IPS-NIHi7 (cell line): ENCODE measurements at regions not wholly inside any gene's neighbourhood (a gene's known extent, or its start where the extent isn't known, plus 50 kb on each side); places are given as distances from the start of the nearest gene placed in this dataset.
A peak's percentile ranks its signal among the peaks of the same experiment; 100 is the strongest.

Experiments used
- DNase-seq: peaks from one replicate; pipeline ENCODE4 v3.0.0; 2012; ENCODE audit warnings: mixed read lengths; ENCODE audit errors: extremely low spot score

DNA sequence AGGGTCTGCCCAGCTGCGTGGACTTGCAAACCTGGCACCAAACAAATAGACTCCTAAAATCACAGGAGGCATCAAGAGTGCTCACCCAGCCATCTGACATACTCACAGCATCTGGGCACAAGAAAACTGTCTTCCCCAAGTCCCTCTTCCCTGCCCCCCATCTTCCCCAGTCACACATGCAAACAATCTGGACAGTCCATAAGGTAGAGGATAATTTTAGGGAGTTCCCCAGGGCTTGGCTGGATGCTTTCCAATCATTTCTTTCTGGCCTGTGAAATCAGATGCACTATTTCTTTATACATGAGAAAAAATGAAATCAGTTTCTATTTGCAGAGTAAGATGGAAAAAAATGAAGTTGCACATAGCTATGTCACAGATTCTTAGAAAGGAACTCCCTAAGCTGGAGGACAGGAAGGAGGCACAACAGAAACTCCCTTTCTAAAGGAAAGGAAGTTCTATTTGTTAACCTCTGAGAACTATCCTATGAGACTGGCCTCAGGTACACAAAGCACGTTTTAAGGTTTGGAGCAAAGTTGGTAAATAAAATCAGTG lies 342.3 kb downstream of the HNRNPD start:
- no peak for DNase-seq

DNA sequence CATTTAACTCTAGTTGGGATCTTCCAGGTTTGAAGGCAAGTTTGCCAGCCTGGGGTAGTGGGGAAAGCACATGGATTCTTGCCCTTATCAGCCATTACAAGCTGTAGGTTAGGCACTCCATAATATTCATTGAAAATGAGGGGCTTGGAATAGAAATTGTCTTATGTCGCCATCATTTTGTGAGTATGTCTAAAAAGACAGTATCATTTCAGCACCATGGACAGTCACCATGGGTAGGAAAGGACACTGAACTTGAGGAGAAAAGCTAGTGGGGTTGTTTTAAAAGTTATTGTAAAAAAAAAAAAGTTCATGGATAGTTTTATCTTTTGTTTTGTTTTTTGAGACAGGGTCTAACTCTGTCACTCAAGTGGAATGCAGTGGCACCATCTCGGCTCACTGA lies 356.1 kb downstream of the HNRNPD start:
- peak; percentile 61 for DNase-seq

GRCh38 chr4:82005158-82005557 lies 368.6 kb downstream of the HNRNPD start:
- no peak for DNase-seq

- no peak for DNase-seq
Measured at GRCh38 chr4:81997313-81997712, 376.5 kb downstream of the HNRNPD start.

DNA sequence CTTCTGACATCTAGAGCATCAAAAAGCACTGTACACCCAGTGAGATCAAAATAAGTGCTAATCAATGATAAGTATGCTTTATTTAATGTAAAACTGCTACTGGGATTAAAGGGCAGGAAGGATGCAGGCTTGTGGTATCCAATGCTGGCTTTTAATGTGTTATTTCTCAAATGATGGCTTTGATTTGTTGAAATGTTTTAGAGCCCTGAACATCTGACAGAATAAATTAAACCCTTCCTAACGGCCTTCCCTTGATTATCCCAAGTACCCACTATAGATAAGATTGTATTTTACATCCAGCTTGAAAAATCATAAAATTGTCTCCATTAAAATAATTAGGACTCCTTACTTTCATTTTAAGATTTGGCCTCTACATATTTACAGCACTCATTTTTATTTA lies 382.9 kb downstream of the HNRNPD start:
- DNase-seq: no peak

GRCh38 chr4:81990211-81990610 lies 383.6 kb downstream of the HNRNPD start:
- no peak for DNase-seq

GRCh38 chr4:81989202-81989601 lies 384.6 kb downstream of the HNRNPD start:
- no peak for DNase-seq

GRCh38 chr4:81988178-81988577 lies 385.6 kb downstream of the HNRNPD start:
- no peak for DNase-seq

- no peak for DNase-seq
Measured at GRCh38 chr4:81984746-81985145, 389.0 kb downstream of the HNRNPD start.

- no peak for DNase-seq
Measured at GRCh38 chr4:81982846-81983540, 390.8 kb downstream of the HNRNPD start.

DNA sequence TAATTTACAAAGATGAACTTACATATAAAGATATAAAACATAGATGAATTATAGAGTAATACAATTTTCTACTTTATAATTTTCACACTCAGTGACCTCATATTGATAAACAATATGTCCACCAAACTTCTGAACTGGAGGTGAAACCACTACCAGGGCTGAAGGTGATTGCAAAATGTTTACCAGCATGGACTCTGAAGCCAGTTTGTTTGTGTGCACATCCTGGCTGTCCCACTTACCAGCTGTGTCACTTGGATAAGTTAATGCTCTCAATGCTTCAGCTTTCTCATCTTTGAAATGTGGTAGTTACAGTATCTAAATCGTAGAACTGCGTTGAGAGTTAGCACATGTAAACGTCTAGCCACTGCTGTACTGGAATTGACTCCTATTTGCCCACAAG lies 392.6 kb downstream of the HNRNPD start:
- no peak for DNase-seq

- DNase-seq: no peak
Measured at GRCh38 chr4:81974523-81974922, 399.3 kb downstream of the HNRNPD start.

DNA sequence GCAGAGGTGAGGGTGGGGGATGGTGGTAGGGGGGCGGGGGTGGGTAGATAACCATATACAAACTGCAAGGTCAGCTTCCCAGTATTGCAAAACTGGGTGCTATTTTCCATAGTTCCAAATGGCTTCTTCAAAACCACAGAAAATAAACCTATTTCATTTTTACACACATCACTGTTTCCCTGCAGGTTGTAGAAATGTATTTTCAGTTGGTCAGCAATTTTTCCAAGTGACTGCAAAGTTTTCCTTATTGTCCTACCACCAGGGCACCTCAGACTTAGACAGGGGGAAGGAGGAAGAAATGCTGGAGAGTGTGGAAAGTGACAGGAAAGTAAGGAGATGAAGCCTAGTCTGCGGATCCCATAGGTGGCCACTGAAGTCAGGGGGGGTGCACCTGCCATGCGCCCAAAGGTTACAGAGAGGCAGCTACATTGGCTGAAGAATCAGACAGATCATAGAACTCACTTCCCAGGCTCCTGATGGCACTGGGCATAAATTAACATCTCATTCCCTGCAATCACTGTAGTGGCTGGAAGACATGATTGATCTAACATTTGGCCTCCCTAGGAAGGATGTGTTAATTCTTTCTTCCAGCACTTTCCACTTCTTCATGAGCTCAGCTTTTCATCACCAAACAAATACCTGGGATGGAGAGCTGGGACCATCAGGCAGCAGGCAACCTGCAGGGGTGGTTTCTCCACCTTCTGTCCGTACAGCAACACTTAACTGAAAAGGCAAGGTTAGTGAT lies 402.0 kb downstream of the HNRNPD start:
- DNase-seq: no peak

- DNase-seq: no peak
Measured at GRCh38 chr4:81971061-81971460, 402.7 kb downstream of the HNRNPD start.

- DNase-seq: no peak
Measured at GRCh38 chr4:81970454-81970853, 403.3 kb downstream of the HNRNPD start.

- DNase-seq: no peak
Measured at GRCh38 chr4:81966676-81967075, 407.1 kb downstream of the HNRNPD start.

GRCh38 chr4:81965911-81966310 lies 407.9 kb downstream of the HNRNPD start:
- DNase-seq: no peak

DNA sequence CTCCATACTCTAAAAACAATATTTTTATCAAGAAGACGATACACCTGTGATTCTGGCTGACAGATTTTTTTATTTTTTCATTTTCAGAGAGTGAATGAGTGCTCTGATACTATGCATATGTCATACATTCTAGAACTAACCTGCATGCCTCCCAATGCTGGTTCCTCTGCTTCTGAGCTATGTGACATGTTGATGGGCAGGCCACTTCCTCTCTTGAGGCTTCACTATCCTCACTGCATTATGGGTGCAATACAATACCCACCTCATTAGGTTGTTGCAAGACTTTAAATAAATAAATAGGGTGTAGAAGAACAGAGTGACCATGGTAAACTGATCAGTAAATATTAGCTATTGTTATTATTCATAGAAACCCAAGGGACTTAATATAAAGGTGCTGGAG lies 408.3 kb downstream of the HNRNPD start:
- DNase-seq: no peak

- peak; percentile 53 for DNase-seq
Measured at GRCh38 chr4:81963763-81964020, 410.1 kb downstream of the HNRNPD start.

DNA sequence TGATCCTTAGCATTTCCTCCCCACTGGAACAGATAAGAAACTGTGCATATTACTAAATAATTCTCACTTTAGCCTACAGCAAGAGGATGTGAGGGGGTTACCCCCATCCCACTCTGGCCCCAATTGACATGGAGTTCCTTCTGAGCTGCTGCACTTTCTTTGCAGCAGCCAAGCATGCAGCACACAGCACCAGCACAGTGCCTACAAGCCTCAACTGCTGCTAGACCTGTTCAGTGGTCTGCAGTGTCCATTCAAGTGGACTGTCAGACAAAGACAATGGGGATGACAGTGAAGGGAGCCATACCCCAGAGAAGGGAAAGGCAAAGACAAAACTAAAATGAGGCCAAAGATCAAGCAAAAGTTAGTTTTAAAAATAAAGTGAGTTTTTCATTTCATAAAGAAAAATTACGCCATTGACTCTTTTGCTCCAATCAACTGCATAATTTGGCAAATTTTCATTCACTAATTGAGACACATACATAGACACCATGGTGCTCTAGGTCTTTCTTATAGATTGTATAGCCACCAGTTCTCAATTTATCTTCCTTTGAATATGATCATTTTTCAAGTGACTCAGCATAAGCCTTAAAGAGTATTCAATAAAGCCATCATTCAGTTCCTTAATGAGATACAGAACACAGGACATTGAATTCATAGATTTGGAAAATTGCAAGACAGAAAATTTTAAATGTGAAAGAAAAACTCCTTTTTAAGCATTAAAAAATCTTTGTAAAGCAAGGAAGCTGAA lies 410.6 kb downstream of the HNRNPD start:
- DNase-seq: no peak

DNA sequence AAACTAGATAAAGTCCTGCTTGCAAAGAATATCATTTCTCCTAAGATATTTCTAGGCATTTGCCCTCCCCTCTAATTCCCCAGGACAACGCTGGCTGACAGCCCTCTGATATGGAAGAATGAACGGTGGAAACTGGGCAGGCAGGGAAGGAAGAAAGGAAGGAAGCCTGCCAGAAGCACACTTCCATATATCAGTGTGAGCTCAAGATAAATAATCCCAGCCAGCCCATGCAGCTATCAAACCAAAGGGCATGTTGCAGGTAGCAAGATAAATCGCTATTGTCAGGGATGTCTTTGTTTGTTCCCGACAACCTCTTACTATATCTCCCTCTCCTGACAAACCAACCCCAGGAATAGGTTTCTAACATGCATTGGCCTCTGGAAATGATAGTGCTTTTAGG lies 412.8 kb downstream of the HNRNPD start:
- DNase-seq: no peak

- no peak for DNase-seq
Measured at GRCh38 chr4:81954271-81954670, 419.5 kb downstream of the HNRNPD start.
